Vagina (tissue), 2 donors: ENCODE measurements at regions not wholly inside any gene's neighbourhood (a gene's known extent, or its start where the extent isn't known, plus 50 kb on each side); places are given as distances from the start of the nearest gene placed in this dataset.

ENCODE experiments used
- DNase-seq, 2 donors: peaks; one replicate each; pipeline ENCODE4 v3.0.0-alpha.2; 2017; ENCODE audit errors: extremely low spot score in 2 of 2
- H3K27ac ChIP-seq: fragments of 200-600 bp; sonication (generic); one replicate; pipeline ENCODE4 v1.5.1; 2019
- H3K27me3 ChIP-seq: fragments of 200-600 bp; sonication (generic); one replicate; pipeline ENCODE4 v1.5.1; 2019
- H3K36me3 ChIP-seq, 2 donors: fragments of 200-600 bp; sonication (generic); one replicate each; pipeline ENCODE4 v1.5.1; 2017 to 2019
- H3K4me1 ChIP-seq: fragments of 200-600 bp; sonication (generic); one replicate; pipeline ENCODE4 v1.5.1; 2019
- H3K4me3 ChIP-seq, 2 donors: fragments of 200-600 bp; sonication (generic); 1 replicate in 1 of 2; 2 replicates in 1 of 2; pipeline ENCODE4 v1.5.1; 2016 to 2019
- H3K9me3 ChIP-seq: fragments of 200-600 bp; sonication (generic); one replicate; pipeline ENCODE4 v1.5.1; 2019
- CTCF ChIP-seq, 3 experiments: fragments of 450-650 bp in 2 of 3; fragments of 200-600 bp in 1 of 3; sonication (generic) in 1 of 3; IDR thresholded peaks; one replicate each; pipeline ENCODE4 v1.5.1; 2017 to 2019; ENCODE audit warnings: antibody characterized with exemption in 3 of 3, mild to moderate bottlenecking in 2 of 3, moderate library complexity in 2 of 3
- POLR2A ChIP-seq, 2 donors: fragments of 450-650 bp; IDR thresholded peaks; one replicate each; pipeline ENCODE4 v1.6.1; 2017; ENCODE audit warnings: antibody characterized with exemption in 2 of 2, mild to moderate bottlenecking in 2 of 2, moderate library complexity in 2 of 2
- POLR2AphosphoS5 ChIP-seq, 2 donors: sonication (generic); formaldehyde crosslinking; IDR thresholded peaks; one replicate each; pipeline ENCODE4 v1.9.0; 2017; ENCODE audit warnings: antibody characterized with exemption in 2 of 2, mild to moderate bottlenecking in 2 of 2, low read depth in 1 of 2; ENCODE audit not compliant: insufficient read depth in 1 of 2
- intact Hi-C: fragments of 100-400 bp; cut with DNase I; formaldehyde crosslinking; loops from one replicate; pipeline ENCODE4 v1.15.1; 2023

- no peak overlapping the region for H3K4me3 ChIP-seq
- H3K9me3 ChIP-seq: no peaks in the 10 kb centered on the region
- TF ChIP-seq POLR2A (IDR thresholded peaks at IDR 0.05): no peak
- no peak for TF ChIP-seq POLR2AphosphoS5 (IDR thresholded peaks at IDR 0.05; ENCODE audit: insufficient read depth in 1 of 2, low read depth in 1 of 2)
- H3K27ac ChIP-seq: peak overlapping the region; percentile 67
- peaks cover 12% of the 10 kb centered on the region for H3K4me1 ChIP-seq
- DNase-seq: peak in 1 of 2 donors; percentile 49
- intact Hi-C loops: loop anchor here (10.0 kb wide), 1 partner anchor 672 kb away; no protein-coding TSS in a partner anchor
- no peaks in the 10 kb centered on the region for H3K36me3 ChIP-seq
- H3K27me3 ChIP-seq: no peaks in the 10 kb centered on the region
These were observed 679.0 kb upstream of the ID2 start for GRCh38 chr2:8002765-8003393.

- Histone ChIP-seq H3K27me3 (no peaks in the 10 kb centered on the region), H3K4me3 (peak overlapping the region in 1 of 2 donors; percentile 12), H3K36me3 (no peaks in the 10 kb centered on the region), H3K4me1 (peaks cover 12% of the 10 kb centered on the region), H3K9me3 (no peaks in the 10 kb centered on the region), H3K27ac (peak overlapping the region; percentile 67)
- TF ChIP-seq POLR2A (IDR thresholded peaks at IDR 0.05) (no peak), POLR2AphosphoS5 (IDR thresholded peaks at IDR 0.05; ENCODE audit: insufficient read depth in 1 of 2, low read depth in 1 of 2) (peak in 1 of 2 donors; percentile 64), CTCF (IDR thresholded peaks at IDR 0.05) (no peak)
- intact Hi-C loops: loop anchor here (10.0 kb wide), 1 partner anchor 671 kb away; no protein-coding TSS in a partner anchor
- DNase-seq: peak in 1 of 2 donors; percentile 89
These were observed 678.3 kb upstream of the ID2 start for GRCh38 chr2:8003462-8004075.

- Histone ChIP-seq H3K27me3 (no peaks in the 10 kb centered on the region), H3K27ac (peak overlapping the region; percentile 67), H3K36me3 (no peaks in the 10 kb centered on the region), H3K4me1 (peaks cover 12% of the 10 kb centered on the region), H3K4me3 (no peak overlapping the region), H3K9me3 (no peaks in the 10 kb centered on the region)
- DNase-seq: peak in 1 of 2 donors; percentile 90
- intact Hi-C loops: loop anchor here (10.0 kb wide), 1 partner anchor 671 kb away; no protein-coding TSS in a partner anchor
- TF ChIP-seq POLR2AphosphoS5 (IDR thresholded peaks at IDR 0.05; ENCODE audit: insufficient read depth in 1 of 2, low read depth in 1 of 2) (peak; percentile 28 to 55), POLR2A (IDR thresholded peaks at IDR 0.05) (no peak)
These were observed 677.6 kb upstream of the ID2 start for GRCh38 chr2:8004250-8004681.

GRCh38 chr2:8006181-8006580 is 675.7 kb upstream of the ID2 start:
- Histone ChIP-seq H3K27me3 (no peaks in the 10 kb centered on the region), H3K27ac (no peak overlapping the region), H3K4me3 (no peak overlapping the region), H3K9me3 (no peaks in the 10 kb centered on the region), H3K36me3 (no peaks in the 10 kb centered on the region), H3K4me1 (peaks cover 12% of the 10 kb centered on the region)
- no peak for TF ChIP-seq CTCF (IDR thresholded peaks at IDR 0.05)
- TF ChIP-seq POLR2AphosphoS5 (IDR thresholded peaks at IDR 0.05; ENCODE audit: insufficient read depth in 1 of 2, low read depth in 1 of 2): no peak
- no peak for TF ChIP-seq POLR2A (IDR thresholded peaks at IDR 0.05)
- intact Hi-C loops: loop anchor here (10.0 kb wide), 1 partner anchor 669 kb away; no protein-coding TSS in a partner anchor
- DNase-seq: no peak

- TF ChIP-seq POLR2A (IDR thresholded peaks at IDR 0.05): no peak
- TF ChIP-seq CTCF (IDR thresholded peaks at IDR 0.05): no peak
- no peak for TF ChIP-seq POLR2AphosphoS5 (IDR thresholded peaks at IDR 0.05; ENCODE audit: insufficient read depth in 1 of 2, low read depth in 1 of 2)
- intact Hi-C loops: loop anchor here (10.0 kb wide), 1 partner anchor 668 kb away; no protein-coding TSS in a partner anchor
- H3K36me3 ChIP-seq: no peaks in the 10 kb centered on the region
- no peak overlapping the region for H3K4me3 ChIP-seq
- H3K9me3 ChIP-seq: no peaks in the 10 kb centered on the region
- peak in 1 of 2 donors; percentile 64 for DNase-seq
- H3K27ac ChIP-seq: no peak overlapping the region
- no peaks in the 10 kb centered on the region for H3K27me3 ChIP-seq
- peaks cover 12% of the 10 kb centered on the region for H3K4me1 ChIP-seq
These were observed 675.2 kb upstream of the ID2 start for GRCh38 chr2:8006626-8007025.
